ELR (cell line): ENCODE measurements at regions not wholly inside any gene's neighbourhood (a gene's known extent, or its start where the extent isn't known, plus 50 kb on each side); places are given as distances from the start of the nearest gene placed in this dataset.
"Not testable (repeated sequence)": the region's sequence is repeated elsewhere in the genome, so short reads cannot be mapped to it uniquely, and the experiment has no call there.

Experiments
- DNase-seq: peaks from one replicate; pipeline ENCODE4 v3.0.0-alpha.2; 2015; ENCODE audit warnings: low read depth

DNA sequence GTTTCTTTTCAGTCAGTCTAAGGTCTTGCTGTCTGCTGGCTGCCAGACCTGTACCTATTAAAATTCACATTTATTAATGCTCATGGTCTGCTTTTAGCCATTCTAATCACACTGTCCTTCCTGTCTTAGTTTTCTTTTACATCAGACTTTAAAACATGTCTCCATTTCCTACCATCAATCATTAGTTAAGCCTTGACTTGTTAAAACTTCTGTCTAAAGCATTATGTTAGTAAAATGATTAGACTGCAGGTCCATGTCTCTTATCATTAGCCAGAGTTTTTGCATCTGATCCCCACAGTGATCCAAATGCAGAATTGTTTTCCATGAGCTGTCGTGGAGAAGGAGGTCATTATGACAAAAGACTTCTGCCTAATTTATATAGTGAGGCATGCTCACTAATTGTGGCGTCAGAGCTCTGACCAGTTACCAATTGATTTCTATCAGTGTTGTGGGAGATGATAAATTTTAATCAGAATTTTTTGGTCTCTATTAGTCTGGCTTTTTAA lies 226.5 kb downstream of the DKK1 start:
- DNase-seq: no peak

GRCh38 chr10:52541006-52541473 lies 227.0 kb downstream of the DKK1 start:
- peak; percentile 45 for DNase-seq

DNA sequence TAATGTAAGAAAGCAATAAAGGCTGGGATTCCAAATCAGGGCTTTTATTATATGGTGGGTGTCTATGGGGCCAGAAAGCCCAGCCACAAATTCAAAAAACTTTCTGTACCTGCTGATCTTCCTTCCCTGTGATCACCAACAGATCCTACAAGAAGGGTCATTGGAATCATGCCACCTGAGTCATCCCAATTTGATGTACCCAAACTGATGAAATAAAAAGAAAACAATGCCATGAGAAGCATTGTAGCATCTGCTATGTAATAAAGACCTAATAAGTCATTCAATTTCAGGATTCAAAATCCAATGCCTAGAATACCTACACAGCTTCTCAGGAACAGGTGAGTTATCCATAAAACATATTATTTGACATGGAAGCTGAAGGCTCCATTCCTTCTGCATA lies 228.8 kb downstream of the DKK1 start:
- peak; percentile 44 for DNase-seq

DNA sequence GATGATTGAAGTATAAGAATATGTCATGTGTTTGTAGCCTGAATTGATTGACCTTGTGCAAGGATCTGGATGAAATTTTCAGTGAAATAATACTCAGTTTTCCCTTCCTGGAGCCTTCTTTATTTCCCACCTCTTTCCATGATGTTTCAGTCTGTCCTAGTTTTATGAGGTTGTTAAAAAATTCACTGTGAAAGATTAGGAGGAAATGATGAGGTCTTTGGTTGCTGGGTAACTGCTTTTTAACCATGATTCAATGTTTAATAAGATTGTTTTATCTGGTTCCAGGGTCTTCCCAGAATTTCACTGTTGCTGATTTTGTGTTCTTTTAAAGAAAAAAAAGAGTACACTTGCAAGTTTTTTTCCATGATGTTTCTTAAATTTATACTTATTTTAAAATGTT lies 221.5 kb downstream of the MBL2 start:
- DNase-seq: no peak

DNA sequence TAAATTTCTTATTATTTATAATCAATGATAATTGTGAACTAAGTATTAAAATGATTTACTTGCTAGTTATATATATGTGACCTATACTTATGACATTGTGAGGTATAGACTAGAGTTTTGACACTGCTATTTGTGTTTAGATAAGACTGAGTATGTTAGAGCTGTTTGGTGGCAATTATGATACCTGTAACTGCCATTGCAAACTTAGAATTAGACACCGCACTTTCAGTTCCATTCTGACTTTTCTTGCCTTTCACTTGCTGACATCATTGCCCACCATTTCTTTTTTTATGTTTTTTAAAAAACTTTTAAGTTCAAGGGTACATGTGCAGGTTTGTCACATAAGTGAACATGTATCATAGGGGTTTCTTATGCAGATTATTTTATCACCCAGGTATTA lies 214.5 kb downstream of the MBL2 start:
- no peak for DNase-seq

DNA sequence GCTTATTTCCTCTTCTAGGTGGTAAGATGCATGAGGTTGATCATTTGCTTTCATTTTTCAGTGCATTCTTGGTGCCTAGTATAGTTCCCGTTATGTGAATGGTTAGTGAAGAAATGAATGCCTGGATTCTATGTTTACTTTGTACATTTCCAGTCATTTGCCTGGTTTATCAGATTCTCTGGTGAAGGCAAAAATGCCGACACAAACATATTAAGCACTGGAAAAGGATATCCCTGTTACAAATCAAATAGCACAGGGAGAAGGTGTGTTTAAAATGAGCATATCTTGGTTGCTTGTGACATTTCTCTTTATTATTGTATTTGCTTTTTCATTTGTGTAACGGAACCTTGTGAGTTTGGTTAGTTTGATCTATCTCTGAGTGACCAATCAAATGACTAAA lies 211.3 kb downstream of the MBL2 start:
- DNase-seq: no peak

DNA sequence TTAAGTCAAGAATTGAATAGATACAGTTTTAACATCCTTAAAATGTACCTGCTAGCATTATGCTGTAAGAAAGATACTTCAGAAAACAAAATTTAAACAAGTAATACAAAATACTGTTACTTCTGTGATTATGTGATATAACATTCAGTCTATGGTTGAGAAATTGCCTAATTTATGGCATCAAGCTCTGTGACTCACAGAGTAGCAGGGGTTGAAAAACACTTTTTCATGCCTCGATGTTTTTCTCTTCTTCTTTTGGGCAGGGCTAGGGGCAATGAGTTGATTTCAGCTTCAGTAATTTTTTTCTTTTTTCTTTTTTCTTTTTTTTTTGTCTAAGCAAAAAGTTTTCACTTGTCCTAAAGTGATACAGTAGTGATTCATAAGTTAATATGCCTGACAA lies 209.2 kb downstream of the MBL2 start:
- DNase-seq: peak; percentile 24

GRCh38 chr10:52566471-52567246 lies 205.9 kb downstream of the MBL2 start:
- peak; percentile 80 for DNase-seq

DNA sequence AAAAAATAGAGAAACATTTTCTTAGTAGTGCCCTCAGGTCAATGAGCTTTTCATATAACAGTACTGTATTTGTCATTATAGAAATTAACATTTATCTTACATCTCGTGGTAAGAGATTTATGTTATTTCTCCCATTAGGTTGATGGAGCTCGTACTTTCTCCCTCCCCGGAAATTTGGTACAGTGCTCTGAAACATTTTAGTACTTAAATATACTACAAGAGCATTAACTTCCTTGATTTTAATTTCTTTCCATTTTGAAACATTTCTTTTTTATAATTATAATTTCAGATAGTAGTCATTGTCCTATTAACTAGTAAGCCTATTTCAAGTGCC lies 205.4 kb downstream of the MBL2 start:
- DNase-seq: no peak

DNA sequence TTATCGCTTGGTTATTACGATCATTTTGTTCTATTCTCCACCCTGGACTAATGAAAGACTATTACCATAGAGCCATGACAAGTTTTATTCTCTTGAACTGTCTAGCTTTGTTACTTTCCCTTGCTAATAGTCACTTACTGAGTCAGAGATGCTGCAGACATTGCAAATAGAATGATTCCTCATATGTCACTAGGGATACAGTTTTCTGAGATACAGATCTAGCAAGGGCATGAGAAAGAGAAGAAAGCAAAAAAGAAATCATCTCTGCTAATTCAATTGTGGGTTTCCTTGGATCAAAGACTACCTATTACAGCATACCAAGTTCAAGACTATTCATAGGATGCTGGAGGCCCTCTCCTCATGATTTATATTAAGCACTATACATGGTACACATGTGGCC lies 204.3 kb downstream of the MBL2 start:
- DNase-seq: peak; percentile 39

DNA sequence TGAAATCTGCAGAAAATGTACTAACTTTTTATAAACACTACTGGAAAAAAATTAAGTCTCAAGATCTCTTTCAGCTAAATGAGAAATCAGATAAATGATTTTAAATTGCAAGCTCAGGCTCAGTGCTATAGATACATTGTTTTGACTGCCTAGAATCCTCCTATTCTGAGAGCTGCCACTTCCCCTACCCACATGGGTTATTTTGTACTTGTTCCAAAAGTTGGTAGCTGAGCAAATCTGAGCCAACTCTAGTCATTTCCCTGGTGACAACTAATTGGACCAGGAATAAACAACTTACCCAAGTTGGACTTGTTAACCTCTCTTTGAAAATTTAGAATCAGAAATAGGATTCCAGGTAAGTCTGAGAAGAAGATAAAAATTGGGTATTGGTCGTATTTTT lies 202.1 kb downstream of the MBL2 start:
- no peak for DNase-seq

GRCh38 chr10:52571018-52571417 lies 201.6 kb downstream of the MBL2 start:
- no peak for DNase-seq

DNA sequence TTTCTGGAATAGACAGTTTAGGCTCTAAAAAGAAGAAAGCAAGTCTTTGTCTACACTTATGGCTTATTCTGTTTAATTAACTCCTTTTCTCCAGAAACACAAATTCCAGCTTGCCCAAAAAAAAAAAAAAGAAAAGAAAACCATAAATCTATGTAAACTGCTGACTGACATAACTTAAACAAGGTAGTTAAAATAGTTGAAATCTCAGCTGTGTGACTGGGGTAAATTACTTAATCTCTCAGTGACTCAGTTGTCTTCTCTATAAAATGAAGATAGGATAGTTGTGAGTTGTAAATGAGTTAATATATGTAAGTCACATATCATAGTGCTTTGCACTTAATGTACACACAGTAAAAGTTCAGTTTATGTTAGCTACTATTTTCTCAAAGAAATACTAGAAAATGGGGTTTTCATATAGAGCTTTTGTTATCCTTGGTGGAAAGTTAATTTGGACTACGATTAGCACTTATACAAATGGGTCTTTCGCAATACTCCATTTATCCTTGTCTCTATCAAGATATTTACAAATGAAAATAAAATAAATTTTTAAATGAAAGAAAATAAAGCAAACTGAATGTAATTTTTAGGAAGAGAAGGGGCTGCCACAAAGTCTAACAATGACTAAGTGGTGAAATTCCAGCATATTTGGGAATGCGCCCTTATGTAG lies 200.9 kb downstream of the MBL2 start:
- DNase-seq: no peak

DNA sequence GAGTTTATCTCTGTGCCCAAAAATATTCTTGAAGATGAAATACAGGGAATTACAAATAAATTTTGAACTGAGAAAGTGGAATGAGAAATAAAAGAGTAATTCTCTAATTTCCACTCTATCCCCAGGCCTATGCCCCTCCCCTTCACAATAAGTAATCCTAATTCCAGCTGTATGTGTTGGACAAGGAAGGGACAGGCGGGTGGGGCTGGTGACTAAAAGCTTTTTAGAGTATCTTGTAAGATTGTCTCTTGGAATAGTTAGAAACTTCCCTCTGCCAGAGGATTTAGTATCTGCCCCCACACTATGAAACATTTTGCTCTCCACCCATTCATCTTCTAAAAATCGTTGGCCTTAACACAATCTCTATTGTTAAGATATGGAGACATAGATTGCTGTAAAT lies 199.2 kb downstream of the MBL2 start:
- DNase-seq: no peak

- no peak for DNase-seq
Observed at GRCh38 chr10:52574697-52575096, 197.9 kb downstream of the MBL2 start.

- DNase-seq: no peak
Observed at GRCh38 chr10:52577047-52577446, 195.5 kb downstream of the MBL2 start.

DNA sequence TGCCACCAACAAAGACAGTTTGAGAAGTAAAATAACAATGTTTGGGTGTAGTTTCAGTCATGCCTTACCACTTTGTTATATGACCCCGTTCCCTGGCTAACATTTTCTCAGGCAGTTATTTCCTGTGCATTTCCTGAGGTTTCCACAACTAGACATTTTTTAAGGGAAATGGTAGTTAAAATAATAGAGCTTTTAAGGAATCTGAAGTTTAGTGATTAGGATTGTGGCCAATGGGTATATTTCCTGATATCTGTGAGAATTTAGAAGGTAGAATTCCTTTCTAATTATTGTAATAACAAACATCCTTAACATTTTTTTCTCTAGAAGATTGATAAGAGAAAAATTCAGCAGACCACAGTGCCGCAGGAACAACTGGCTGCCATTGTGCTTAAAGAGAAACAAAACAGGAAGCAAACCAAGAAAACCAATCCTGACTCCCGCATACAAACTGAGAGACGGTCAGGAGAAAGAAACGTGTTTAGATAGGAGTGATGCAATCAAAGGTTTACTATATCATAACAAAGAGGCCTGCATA lies 193.6 kb downstream of the MBL2 start:
- peak; percentile 10 for DNase-seq

- DNase-seq: not testable (repeated sequence)
Observed at GRCh38 chr10:52581636-52582035, 190.9 kb downstream of the MBL2 start.

GRCh38 chr10:52583336-52583735 lies 189.2 kb downstream of the MBL2 start:
- no peak for DNase-seq

DNA sequence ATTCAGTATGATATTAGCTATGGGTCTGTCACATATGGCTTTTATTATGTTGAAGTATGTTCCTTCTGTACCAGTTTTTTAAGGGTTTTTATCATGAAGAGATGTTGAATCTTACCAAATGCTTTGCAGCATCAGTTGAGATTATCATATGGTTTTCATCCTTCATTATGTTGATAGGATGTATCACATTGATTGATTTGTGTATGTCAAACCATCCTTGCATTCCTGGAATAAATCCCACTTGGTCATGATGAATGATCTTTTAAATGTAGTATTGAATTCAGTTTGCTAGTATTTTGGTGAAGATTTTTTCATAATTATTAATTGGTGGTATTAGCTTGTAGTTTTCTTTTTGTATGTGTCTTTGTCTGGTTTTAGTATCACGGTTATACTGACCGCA lies 185.9 kb downstream of the MBL2 start:
- DNase-seq: no peak

DNA sequence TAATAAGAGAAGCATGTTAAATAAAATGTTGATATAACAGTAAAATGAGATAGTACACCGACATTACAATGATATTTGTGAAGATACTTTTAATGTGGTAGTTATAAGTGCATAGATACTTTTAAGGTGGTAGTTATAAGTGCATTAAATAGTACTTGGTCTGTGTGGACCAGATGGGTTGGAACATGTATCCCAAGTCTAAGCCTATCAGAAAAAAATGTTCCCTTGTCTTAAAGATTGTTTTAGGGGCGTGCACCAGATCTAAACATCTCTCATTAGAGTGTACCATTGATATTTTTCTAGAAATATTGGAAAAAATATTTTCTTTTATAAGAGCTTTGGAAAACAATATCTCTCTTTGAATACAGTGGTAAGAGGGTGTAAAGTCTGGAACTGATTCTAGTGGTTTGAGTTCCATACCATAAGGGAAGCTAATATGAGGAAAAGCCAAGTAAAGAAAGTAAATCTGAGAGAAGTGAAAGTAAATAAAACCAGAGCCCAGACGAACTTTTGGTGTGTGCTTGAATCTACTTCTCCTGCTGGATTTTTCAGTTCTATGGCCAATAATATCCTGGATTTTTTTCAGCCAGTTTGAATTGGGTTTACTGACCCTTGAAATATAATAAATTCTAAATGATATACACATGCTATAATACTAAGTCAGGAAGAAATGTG lies 175.3 kb downstream of the MBL2 start:
- DNase-seq: peak; percentile 29

DNA sequence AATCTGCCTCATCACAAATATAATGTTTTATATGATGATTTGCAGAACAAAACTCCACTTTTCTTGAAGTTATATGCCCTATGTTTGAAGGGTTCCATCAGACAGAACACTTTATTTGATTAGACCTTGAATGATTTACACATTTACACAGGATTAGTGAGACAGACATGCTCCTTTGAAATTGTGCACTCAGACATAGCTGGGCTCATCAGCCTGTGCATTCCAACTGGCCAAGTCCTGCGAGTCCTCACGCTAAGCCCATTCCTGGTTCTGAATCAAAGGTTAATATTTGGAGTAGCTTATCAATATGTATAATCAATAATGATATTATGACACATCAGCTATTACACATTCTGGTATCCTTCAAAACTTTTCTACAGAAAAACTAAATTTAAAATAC lies 173.6 kb downstream of the MBL2 start:
- no peak for DNase-seq
